ENCODE measurements at regions not wholly inside any gene's neighbourhood (a gene's known extent, or its start where the extent isn't known, plus 50 kb on each side); places are given as distances from the start of the nearest gene placed in this dataset.

- TF ChIP-seq POLR2AphosphoS5 (IDR thresholded peaks at IDR 0.05; ENCODE audit: borderline replicate concordance, low read depth, low read length) (no peak), EZH2 (IDR thresholded peaks at IDR 0.05) (no peak), FOXP2 (optimal IDR thresholded peaks at IDR 0.05; ENCODE audit: control extremely low read depth, extremely low read length, insufficient read depth) (no peak)
- H3K9ac ChIP-seq (ENCODE audit: insufficient read length) = no peak overlapping the region
- H3K9me3 ChIP-seq (ENCODE audit: low read depth, low read length) = no peaks in the 10 kb centered on the region
- H3K4me3 ChIP-seq = no peak overlapping the region
- no peak for DNase-seq (ENCODE audit: low read depth, low spot score)
- no peak overlapping the region for H3K27ac ChIP-seq
- no peaks in the 10 kb centered on the region for H3K36me3 ChIP-seq (ENCODE audit: insufficient read depth, low read length)
These were observed 624.4 kb downstream of the TECRL start for GRCh38 chr4:63784822-63785221.

- no peak overlapping the region for H3K9ac ChIP-seq (ENCODE audit: insufficient read length)
- no peaks in the 10 kb centered on the region for H3K9me3 ChIP-seq (ENCODE audit: low read depth, low read length)
- H3K4me3 ChIP-seq = no peak overlapping the region
- DNase-seq (ENCODE audit: low read depth, low spot score) = no peak
- TF ChIP-seq POLR2AphosphoS5 (IDR thresholded peaks at IDR 0.05; ENCODE audit: borderline replicate concordance, low read depth, low read length) = no peak
- no peak for TF ChIP-seq FOXP2 (optimal IDR thresholded peaks at IDR 0.05; ENCODE audit: control extremely low read depth, extremely low read length, insufficient read depth)
- no peak for TF ChIP-seq EZH2 (IDR thresholded peaks at IDR 0.05)
- H3K36me3 ChIP-seq (ENCODE audit: insufficient read depth, low read length) = no peaks in the 10 kb centered on the region
- no peak overlapping the region for H3K27ac ChIP-seq
These were observed 631.6 kb downstream of the TECRL start for GRCh38 chr4:63777601-63778000.

GRCh38 chr4:63764400-63764799 lies 644.9 kb downstream of the TECRL start:
- Histone ChIP-seq H3K9me3 (ENCODE audit: low read depth, low read length) (no peaks in the 10 kb centered on the region), H3K4me3 (no peak overlapping the region), H3K27ac (no peak overlapping the region), H3K9ac (ENCODE audit: insufficient read length) (no peak overlapping the region), H3K36me3 (ENCODE audit: insufficient read depth, low read length) (no peaks in the 10 kb centered on the region)
- TF ChIP-seq FOXP2 (optimal IDR thresholded peaks at IDR 0.05; ENCODE audit: control extremely low read depth, extremely low read length, insufficient read depth) (no peak), EZH2 (IDR thresholded peaks at IDR 0.05) (no peak), POLR2AphosphoS5 (IDR thresholded peaks at IDR 0.05; ENCODE audit: borderline replicate concordance, low read depth, low read length) (no peak)
- no peak for DNase-seq (ENCODE audit: low read depth, low spot score)

GRCh38 chr4:63757929-63758328 lies 651.3 kb downstream of the TECRL start:
- DNase-seq (ENCODE audit: low read depth, low spot score) = no peak
- Histone ChIP-seq H3K9ac (ENCODE audit: insufficient read length) (no peak overlapping the region), H3K27ac (no peak overlapping the region), H3K9me3 (ENCODE audit: low read depth, low read length) (no peaks in the 10 kb centered on the region), H3K4me3 (no peak overlapping the region), H3K36me3 (ENCODE audit: insufficient read depth, low read length) (no peaks in the 10 kb centered on the region)
- TF ChIP-seq FOXP2 (optimal IDR thresholded peaks at IDR 0.05; ENCODE audit: control extremely low read depth, extremely low read length, insufficient read depth) (no peak), POLR2AphosphoS5 (IDR thresholded peaks at IDR 0.05; ENCODE audit: borderline replicate concordance, low read depth, low read length) (no peak), EZH2 (IDR thresholded peaks at IDR 0.05) (no peak)

- no peaks in the 10 kb centered on the region for H3K9me3 ChIP-seq (ENCODE audit: low read depth, low read length)
- no peak overlapping the region for H3K4me3 ChIP-seq
- DNase-seq (ENCODE audit: low read depth, low spot score) = no peak
- TF ChIP-seq POLR2AphosphoS5 (IDR thresholded peaks at IDR 0.05; ENCODE audit: borderline replicate concordance, low read depth, low read length) (no peak), EZH2 (IDR thresholded peaks at IDR 0.05) (no peak), FOXP2 (optimal IDR thresholded peaks at IDR 0.05; ENCODE audit: control extremely low read depth, extremely low read length, insufficient read depth) (no peak)
- no peaks in the 10 kb centered on the region for H3K36me3 ChIP-seq (ENCODE audit: insufficient read depth, low read length)
- H3K27ac ChIP-seq = no peak overlapping the region
- no peak overlapping the region for H3K9ac ChIP-seq (ENCODE audit: insufficient read length)
These were observed 666.4 kb downstream of the TECRL start for GRCh38 chr4:63742882-63743281.

- Histone ChIP-seq H3K36me3 (ENCODE audit: insufficient read depth, low read length) (no peaks in the 10 kb centered on the region), H3K4me3 (no peak overlapping the region), H3K9ac (ENCODE audit: insufficient read length) (no peak overlapping the region), H3K27ac (no peak overlapping the region), H3K9me3 (ENCODE audit: low read depth, low read length) (no peaks in the 10 kb centered on the region)
- DNase-seq (ENCODE audit: low read depth, low spot score) = no peak
- TF ChIP-seq POLR2AphosphoS5 (IDR thresholded peaks at IDR 0.05; ENCODE audit: borderline replicate concordance, low read depth, low read length) = no peak
- TF ChIP-seq EZH2 (IDR thresholded peaks at IDR 0.05) = no peak
- no peak for TF ChIP-seq FOXP2 (optimal IDR thresholded peaks at IDR 0.05; ENCODE audit: control extremely low read depth, extremely low read length, insufficient read depth)
These were observed 679.7 kb downstream of the TECRL start for GRCh38 chr4:63729519-63729918.

GRCh38 chr4:63728480-63729177 lies 680.6 kb downstream of the TECRL start:
- Histone ChIP-seq H3K9me3 (ENCODE audit: low read depth, low read length) (no peaks in the 10 kb centered on the region), H3K36me3 (ENCODE audit: insufficient read depth, low read length) (no peaks in the 10 kb centered on the region), H3K4me3 (no peak overlapping the region), H3K27ac (no peak overlapping the region), H3K9ac (ENCODE audit: insufficient read length) (no peak overlapping the region)
- DNase-seq (ENCODE audit: low read depth, low spot score) = no peak
- no peak for TF ChIP-seq FOXP2 (optimal IDR thresholded peaks at IDR 0.05; ENCODE audit: control extremely low read depth, extremely low read length, insufficient read depth)
- TF ChIP-seq EZH2 (IDR thresholded peaks at IDR 0.05) = no peak
- TF ChIP-seq POLR2AphosphoS5 (IDR thresholded peaks at IDR 0.05; ENCODE audit: borderline replicate concordance, low read depth, low read length) = no peak

- Histone ChIP-seq H3K4me3 (no peak overlapping the region), H3K9me3 (ENCODE audit: low read depth, low read length) (no peaks in the 10 kb centered on the region), H3K36me3 (ENCODE audit: insufficient read depth, low read length) (no peaks in the 10 kb centered on the region), H3K9ac (ENCODE audit: insufficient read length) (no peak overlapping the region), H3K27ac (no peak overlapping the region)
- peak; percentile 34 for DNase-seq (ENCODE audit: low read depth, low spot score)
- TF ChIP-seq FOXP2 (optimal IDR thresholded peaks at IDR 0.05; ENCODE audit: control extremely low read depth, extremely low read length, insufficient read depth) (no peak), EZH2 (IDR thresholded peaks at IDR 0.05) (no peak), POLR2AphosphoS5 (IDR thresholded peaks at IDR 0.05; ENCODE audit: borderline replicate concordance, low read depth, low read length) (no peak)
These were observed 691.9 kb downstream of the TECRL start for GRCh38 chr4:63717384-63717783.

GRCh38 chr4:63708661-63709060 lies 700.6 kb downstream of the TECRL start:
- Histone ChIP-seq H3K27ac (no peak overlapping the region), H3K4me3 (no peak overlapping the region), H3K36me3 (ENCODE audit: insufficient read depth, low read length) (no peaks in the 10 kb centered on the region), H3K9ac (ENCODE audit: insufficient read length) (no peak overlapping the region), H3K9me3 (ENCODE audit: low read depth, low read length) (no peaks in the 10 kb centered on the region)
- DNase-seq (ENCODE audit: low read depth, low spot score) = no peak
- no peak for TF ChIP-seq FOXP2 (optimal IDR thresholded peaks at IDR 0.05; ENCODE audit: control extremely low read depth, extremely low read length, insufficient read depth)
- TF ChIP-seq EZH2 (IDR thresholded peaks at IDR 0.05) = no peak
- no peak for TF ChIP-seq POLR2AphosphoS5 (IDR thresholded peaks at IDR 0.05; ENCODE audit: borderline replicate concordance, low read depth, low read length)

Data from SK-N-MC (cell line).